Brain microvascular endothelial cell (primary cell): ENCODE measurements at regions not wholly inside any gene's neighbourhood (a gene's known extent, or its start where the extent isn't known, plus 50 kb on each side); places are given as distances from the start of the nearest gene placed in this dataset.

ENCODE experiments used
- DNase-seq: peaks from one replicate; pipeline ENCODE4 v3.0.0-alpha.2; 2020
- H3K27ac ChIP-seq: fragments of 250-450 bp; sonication (Bioruptor Pico); 2 replicates; pipeline ENCODE4 v1.5.1; 2020; ENCODE audit warnings: mild to moderate bottlenecking, moderate library complexity
- H3K27me3 ChIP-seq: fragments of 250-450 bp; sonication (Bioruptor Pico); replicated peaks from 2 replicates; pipeline ENCODE4 v1.5.1; 2020; ENCODE audit warnings: mild to moderate bottlenecking
- H3K36me3 ChIP-seq: fragments of 250-450 bp; sonication (Bioruptor Pico); replicated peaks from 2 replicates; pipeline ENCODE4 v1.5.1; 2020; ENCODE audit warnings: mild to moderate bottlenecking
- H3K4me3 ChIP-seq: 2 replicates; pipeline ENCODE4 v1.5.1; 2011; ENCODE audit warnings: low read depth, mild to moderate bottlenecking, control low read depth, low read length, moderate library complexity
- in situ Hi-C: cut with HindIII; loops from 2 replicates; pipeline ENCODE4 v1.10.0; 2017; ENCODE audit warnings: low sequenced_read_pairs, low pct_ligation_motif_present
- TF ChIP-seq, protein P1 (sequence below): IDR thresholded peaks from 2 replicates; pipeline ENCODE4 v1.5.1; 2011; ENCODE audit warnings: low read depth, mild to moderate bottlenecking, moderate library complexity, low read length, control low read depth, inconsistent platforms; ENCODE audit errors: missing control alignments

DNA sequence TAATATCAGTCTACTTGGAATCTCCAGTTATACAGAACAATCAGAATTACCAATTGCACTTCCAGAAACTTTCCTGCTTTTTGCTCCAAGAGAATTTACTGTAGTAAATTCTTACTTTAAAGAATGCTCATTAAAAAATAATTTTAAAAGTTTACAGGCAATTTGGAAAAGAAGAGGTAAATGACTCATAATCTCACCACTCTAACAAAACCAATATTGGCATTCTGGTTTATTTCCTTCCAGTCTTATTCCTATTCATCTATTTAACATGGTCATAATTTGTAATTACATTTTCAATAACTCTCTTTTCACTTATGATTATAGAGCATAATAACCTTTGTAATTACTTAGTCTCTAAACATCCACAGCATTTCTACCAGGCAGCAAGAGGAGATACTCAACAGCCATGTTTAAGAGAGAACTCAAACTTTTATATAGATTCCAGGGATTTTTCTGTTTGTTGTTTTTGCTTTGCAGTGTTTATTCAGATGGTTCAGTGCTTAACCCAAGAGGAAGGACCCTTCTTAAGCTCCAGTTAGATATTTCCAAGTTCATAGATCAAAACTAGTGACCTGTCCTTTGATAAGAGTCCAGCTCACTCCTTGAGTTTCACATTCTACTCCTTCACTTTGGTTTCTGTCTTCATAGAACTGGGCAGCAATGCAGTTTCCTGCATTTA is 464.7 kb downstream of the TXNL1 start:
- no peak for DNase-seq
- TF ChIP-seq, protein P1, sequence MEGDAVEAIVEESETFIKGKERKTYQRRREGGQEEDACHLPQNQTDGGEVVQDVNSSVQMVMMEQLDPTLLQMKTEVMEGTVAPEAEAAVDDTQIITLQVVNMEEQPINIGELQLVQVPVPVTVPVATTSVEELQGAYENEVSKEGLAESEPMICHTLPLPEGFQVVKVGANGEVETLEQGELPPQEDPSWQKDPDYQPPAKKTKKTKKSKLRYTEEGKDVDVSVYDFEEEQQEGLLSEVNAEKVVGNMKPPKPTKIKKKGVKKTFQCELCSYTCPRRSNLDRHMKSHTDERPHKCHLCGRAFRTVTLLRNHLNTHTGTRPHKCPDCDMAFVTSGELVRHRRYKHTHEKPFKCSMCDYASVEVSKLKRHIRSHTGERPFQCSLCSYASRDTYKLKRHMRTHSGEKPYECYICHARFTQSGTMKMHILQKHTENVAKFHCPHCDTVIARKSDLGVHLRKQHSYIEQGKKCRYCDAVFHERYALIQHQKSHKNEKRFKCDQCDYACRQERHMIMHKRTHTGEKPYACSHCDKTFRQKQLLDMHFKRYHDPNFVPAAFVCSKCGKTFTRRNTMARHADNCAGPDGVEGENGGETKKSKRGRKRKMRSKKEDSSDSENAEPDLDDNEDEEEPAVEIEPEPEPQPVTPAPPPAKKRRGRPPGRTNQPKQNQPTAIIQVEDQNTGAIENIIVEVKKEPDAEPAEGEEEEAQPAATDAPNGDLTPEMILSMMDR: no peak
- in situ Hi-C loops: no loop called here
- Histone ChIP-seq H3K27ac (no peak overlapping the region), H3K36me3 (no peaks in the 10 kb centered on the region), H3K27me3 (no peaks in the 10 kb centered on the region), H3K4me3 (no peak overlapping the region)

DNA sequence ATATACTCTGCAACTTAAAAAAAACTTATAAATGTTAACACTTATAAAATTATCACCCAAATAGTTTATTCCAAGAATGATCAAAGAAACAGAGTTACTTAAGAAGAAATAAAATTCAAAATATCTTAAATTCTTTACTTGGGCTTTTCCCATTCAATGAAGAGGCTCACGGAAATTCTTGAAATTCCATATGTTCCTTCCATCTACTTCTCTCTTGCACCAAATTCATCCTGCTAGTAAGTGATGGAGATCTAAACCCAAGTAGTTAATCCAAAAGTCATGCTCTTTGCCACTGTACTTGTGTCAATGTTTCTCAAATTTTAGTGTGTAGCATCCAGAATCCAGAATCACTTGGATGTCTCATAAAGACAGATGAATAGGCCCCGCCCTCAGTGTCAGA is 465.9 kb downstream of the TXNL1 start:
- DNase-seq: no peak
- no peaks in the 10 kb centered on the region for H3K36me3 ChIP-seq
- no peaks in the 10 kb centered on the region for H3K27me3 ChIP-seq
- H3K27ac ChIP-seq: no peak overlapping the region
- in situ Hi-C loops: no loop called here
- TF ChIP-seq, protein P1: no peak
- no peak overlapping the region for H3K4me3 ChIP-seq

DNA sequence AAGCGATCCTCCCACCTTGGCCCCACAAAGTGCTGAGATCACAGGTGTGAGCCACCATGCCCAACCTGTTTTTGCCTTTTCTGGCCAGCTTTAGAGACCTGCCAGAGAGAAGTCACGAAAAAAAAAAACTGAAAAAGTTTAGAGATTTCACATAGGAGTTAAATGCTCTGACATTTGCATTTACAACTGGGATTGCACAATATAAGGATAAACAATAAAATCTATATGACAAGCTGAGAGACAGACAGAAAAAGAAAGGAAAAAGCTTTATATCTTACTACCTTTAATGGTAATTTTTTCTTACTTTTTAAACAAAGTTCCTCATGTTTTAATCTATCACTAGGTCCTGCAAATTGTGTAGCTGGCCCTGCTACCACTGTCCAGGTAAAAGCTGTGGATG is 466.5 kb downstream of the TXNL1 start:
- Histone ChIP-seq H3K4me3 (no peak overlapping the region), H3K36me3 (no peaks in the 10 kb centered on the region), H3K27me3 (no peaks in the 10 kb centered on the region), H3K27ac (no peak overlapping the region)
- in situ Hi-C loops: no loop called here
- DNase-seq: no peak
- TF ChIP-seq, protein P1: no peak

DNA sequence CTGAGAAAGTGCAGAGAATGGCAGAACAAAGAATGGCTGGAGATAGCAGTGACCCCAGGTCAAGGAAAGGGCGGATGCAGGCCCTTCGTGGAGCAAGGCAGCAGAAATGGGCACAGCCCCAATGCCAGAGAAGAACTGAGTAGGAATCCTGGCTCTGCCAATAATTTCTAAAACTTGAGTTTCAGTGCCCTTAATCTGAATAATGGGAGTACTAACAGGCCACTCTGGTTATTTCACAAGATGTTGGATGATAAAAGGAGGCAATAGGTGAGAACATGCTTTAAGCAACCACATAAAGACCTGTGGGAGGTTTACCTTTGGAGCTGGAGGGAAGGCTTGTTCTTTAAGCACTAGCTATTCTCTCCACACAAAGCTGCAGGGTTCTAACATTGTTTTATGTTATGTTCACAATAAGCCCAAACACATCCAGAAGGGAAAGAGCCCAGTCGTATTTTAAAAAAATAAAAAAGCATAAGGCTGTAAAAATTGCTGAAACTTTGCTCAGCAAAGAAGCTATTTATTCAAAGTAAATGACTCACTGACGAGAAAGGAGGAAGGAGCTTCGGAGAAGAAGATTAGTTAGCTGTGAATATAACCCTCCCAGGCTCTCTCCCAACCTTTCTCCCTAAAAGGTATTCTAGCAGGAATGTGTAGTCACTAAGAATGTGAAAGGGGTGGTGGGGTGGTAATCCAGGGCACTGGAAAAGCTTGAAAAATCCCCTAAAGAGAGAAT is 470.2 kb downstream of the TXNL1 start:
- DNase-seq: peak; percentile 30
- Histone ChIP-seq H3K27me3 (no peaks in the 10 kb centered on the region), H3K27ac (peak overlapping the region; percentile 27), H3K4me3 (no peak overlapping the region), H3K36me3 (no peaks in the 10 kb centered on the region)
- TF ChIP-seq, protein P1: no peak
- in situ Hi-C loops: no loop called here

DNA sequence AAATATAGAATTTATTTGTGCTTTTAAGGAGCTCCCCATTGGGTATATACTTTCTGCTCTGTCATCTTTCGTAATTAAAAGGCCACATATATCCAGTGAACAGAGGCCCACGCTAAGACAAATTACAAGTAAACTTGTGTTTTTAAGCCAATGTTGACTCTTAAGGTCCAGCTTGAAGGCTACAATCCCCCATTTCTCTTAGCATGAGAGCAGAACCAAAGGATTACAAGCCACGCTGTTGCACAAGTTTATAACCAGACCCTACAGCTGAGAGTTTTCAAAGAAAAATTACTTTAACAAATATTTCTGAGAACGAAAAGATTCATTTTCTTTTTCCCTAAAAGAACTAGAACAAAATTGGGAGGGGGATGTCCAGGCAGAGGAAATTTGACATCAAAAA is 471.0 kb downstream of the TXNL1 start:
- H3K36me3 ChIP-seq: no peaks in the 10 kb centered on the region
- no peak for DNase-seq
- in situ Hi-C loops: no loop called here
- TF ChIP-seq, protein P1: no peak
- H3K27ac ChIP-seq: no peak overlapping the region
- no peak overlapping the region for H3K4me3 ChIP-seq
- no peaks in the 10 kb centered on the region for H3K27me3 ChIP-seq
